ENCODE measurements at regions not wholly inside any gene's neighbourhood (a gene's known extent, or its start where the extent isn't known, plus 50 kb on each side); places are given as distances from the start of the nearest gene placed in this dataset.

- no peak for DNase-seq
- Histone ChIP-seq H3K23ac (ENCODE audit: low read length in 2 of 2) (no peak overlapping the region), H2BK120ac (ENCODE audit: low read depth, low read length) (no peak overlapping the region), H3K79me1 (replicated peaks; ENCODE audit: low read length, poor library complexity, severe bottlenecking) (no peaks in the 10 kb centered on the region), H3K9me3 (ENCODE audit: control insufficient read depth, low read length) (no peaks in the 10 kb centered on the region), H3K4ac (ENCODE audit: low read depth in 1 of 2, low read length in 2 of 2) (no peak overlapping the region), H4K91ac (ENCODE audit: low read length) (no peak overlapping the region), H2AFZ (ENCODE audit: low read depth, low read length) (no peak overlapping the region), H3K14ac (ENCODE audit: low read length in 2 of 2) (no peak overlapping the region), H2BK5ac (ENCODE audit: low read depth, low read length, poor library complexity, severe bottlenecking) (no peak overlapping the region), H3K36me3 (ENCODE audit: control insufficient read depth in 1 of 2, insufficient read depth in 2 of 2, low read depth in 1 of 2, low read length in 2 of 2) (no peaks in the 10 kb centered on the region), H3K9ac (ENCODE audit: low read length) (no peak overlapping the region), H3K4me2 (ENCODE audit: low read length, poor library complexity, severe bottlenecking) (no peak overlapping the region), H3K18ac (ENCODE audit: low read depth in 1 of 2, low read length in 2 of 2) (no peak overlapping the region), H4K8ac (ENCODE audit: low read length) (no peak overlapping the region), H3K27ac (ENCODE audit: low read length, poor library complexity, severe bottlenecking) (no peak overlapping the region), H2BK12ac (ENCODE audit: low read length in 2 of 2) (no peak overlapping the region), H3K27me3 (ENCODE audit: control insufficient read depth in 1 of 2, insufficient read depth in 1 of 2, low read length in 2 of 2) (peaks cover 28 to 30% of the 10 kb centered on the region in 2 experiments), H3K4me1 (ENCODE audit: control insufficient read depth, insufficient read depth, low read depth, low read length) (no peaks in the 10 kb centered on the region), H2AK5ac (ENCODE audit: low read length, severe bottlenecking) (no peak overlapping the region), H2BK15ac (ENCODE audit: low read depth, poor library complexity, severe bottlenecking) (no peak overlapping the region), H3K4me3 (ENCODE audit: insufficient read depth in 1 of 2, low read depth in 1 of 2, low read length in 2 of 2) (no peak overlapping the region)
- WGBS: 33% methylated on average over 1 of the region's 3 CpGs
Observed at GRCh38 chr2:200725596-200725995, 86.1 kb upstream of the BZW1 start.

DNA sequence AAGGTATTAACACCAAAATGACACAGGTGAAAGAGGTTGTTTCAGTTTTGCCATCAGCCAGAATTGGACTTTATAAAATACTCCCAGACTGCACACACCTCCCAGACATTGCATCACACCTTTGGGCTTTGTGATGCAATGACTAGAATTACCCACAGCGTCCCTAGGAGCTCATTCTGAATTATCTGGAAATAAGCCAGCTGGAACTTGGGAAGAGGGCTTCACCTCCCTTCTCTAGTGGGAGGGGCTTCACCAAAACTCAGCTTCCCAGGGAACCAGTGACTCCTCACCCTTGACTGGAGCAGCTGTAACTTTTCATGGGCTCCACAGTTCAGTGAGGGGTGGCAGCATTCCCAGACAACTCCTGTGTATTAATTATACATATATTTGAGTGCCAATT lies 83.1 kb upstream of the BZW1 start:
- Histone ChIP-seq H3K23ac (ENCODE audit: low read length in 2 of 2) (no peak overlapping the region), H2AK5ac (ENCODE audit: low read length, severe bottlenecking) (no peak overlapping the region), H3K9me3 (ENCODE audit: control insufficient read depth, low read length) (no peaks in the 10 kb centered on the region), H3K14ac (ENCODE audit: low read length in 2 of 2) (no peak overlapping the region), H3K36me3 (ENCODE audit: control insufficient read depth in 1 of 2, insufficient read depth in 2 of 2, low read depth in 1 of 2, low read length in 2 of 2) (no peaks in the 10 kb centered on the region), H3K27me3 (ENCODE audit: control insufficient read depth in 1 of 2, insufficient read depth in 1 of 2, low read length in 2 of 2) (peaks cover 28 to 31% of the 10 kb centered on the region in 2 experiments), H3K4me2 (ENCODE audit: low read length, poor library complexity, severe bottlenecking) (no peak overlapping the region), H2BK120ac (ENCODE audit: low read depth, low read length) (no peak overlapping the region), H4K91ac (ENCODE audit: low read length) (no peak overlapping the region), H4K8ac (ENCODE audit: low read length) (no peak overlapping the region), H3K9ac (ENCODE audit: low read length) (no peak overlapping the region), H3K4me1 (ENCODE audit: control insufficient read depth, insufficient read depth, low read depth, low read length) (no peaks in the 10 kb centered on the region), H3K4me3 (ENCODE audit: insufficient read depth in 1 of 2, low read depth in 1 of 2, low read length in 2 of 2) (no peak overlapping the region), H3K27ac (ENCODE audit: low read length, poor library complexity, severe bottlenecking) (no peak overlapping the region), H2BK12ac (ENCODE audit: low read length in 2 of 2) (no peak overlapping the region), H2AFZ (ENCODE audit: low read depth, low read length) (no peak overlapping the region), H2BK5ac (ENCODE audit: low read depth, low read length, poor library complexity, severe bottlenecking) (no peak overlapping the region), H3K79me1 (replicated peaks; ENCODE audit: low read length, poor library complexity, severe bottlenecking) (no peaks in the 10 kb centered on the region), H3K4ac (ENCODE audit: low read depth in 1 of 2, low read length in 2 of 2) (no peak overlapping the region), H3K18ac (ENCODE audit: low read depth in 1 of 2, low read length in 2 of 2) (no peak overlapping the region), H2BK15ac (ENCODE audit: low read depth, poor library complexity, severe bottlenecking) (no peak overlapping the region)
- peak; percentile 12 for DNase-seq
- 68% methylated on average over 1 of the region's 1 CpG for WGBS

- H3K79me1 ChIP-seq (replicated peaks; ENCODE audit: low read length, poor library complexity, severe bottlenecking): no peaks in the 10 kb centered on the region
- H3K36me3 ChIP-seq (ENCODE audit: control insufficient read depth in 1 of 2, insufficient read depth in 2 of 2, low read depth in 1 of 2, low read length in 2 of 2): no peaks in the 10 kb centered on the region
- H3K9ac ChIP-seq (ENCODE audit: low read length): no peak overlapping the region
- H2BK5ac ChIP-seq (ENCODE audit: low read depth, low read length, poor library complexity, severe bottlenecking): no peak overlapping the region
- H3K27me3 ChIP-seq (ENCODE audit: control insufficient read depth in 1 of 2, insufficient read depth in 1 of 2, low read length in 2 of 2): peaks cover 12 to 16% of the 10 kb centered on the region in 2 experiments
- DNase-seq: no peak
- no peak overlapping the region for H2AFZ ChIP-seq (ENCODE audit: low read depth, low read length)
- no peaks in the 10 kb centered on the region for H3K9me3 ChIP-seq (ENCODE audit: control insufficient read depth, low read length)
- no peak overlapping the region for H3K18ac ChIP-seq (ENCODE audit: low read depth in 1 of 2, low read length in 2 of 2)
- no peak overlapping the region for H2BK12ac ChIP-seq (ENCODE audit: low read length in 2 of 2)
- H4K8ac ChIP-seq (ENCODE audit: low read length): no peak overlapping the region
- H2AK5ac ChIP-seq (ENCODE audit: low read length, severe bottlenecking): no peak overlapping the region
- no peak overlapping the region for H3K27ac ChIP-seq (ENCODE audit: low read length, poor library complexity, severe bottlenecking)
- no peak overlapping the region for H3K23ac ChIP-seq (ENCODE audit: low read length in 2 of 2)
- H2BK15ac ChIP-seq (ENCODE audit: low read depth, poor library complexity, severe bottlenecking): no peak overlapping the region
- no peak overlapping the region for H3K4me3 ChIP-seq (ENCODE audit: insufficient read depth in 1 of 2, low read depth in 1 of 2, low read length in 2 of 2)
- H3K4me1 ChIP-seq (ENCODE audit: control insufficient read depth, insufficient read depth, low read depth, low read length): no peaks in the 10 kb centered on the region
- H4K91ac ChIP-seq (ENCODE audit: low read length): no peak overlapping the region
- H3K4me2 ChIP-seq (ENCODE audit: low read length, poor library complexity, severe bottlenecking): no peak overlapping the region
- H2BK120ac ChIP-seq (ENCODE audit: low read depth, low read length): no peak overlapping the region
- 71% methylated on average over 2 of the region's 2 CpGs for WGBS
- H3K4ac ChIP-seq (ENCODE audit: low read depth in 1 of 2, low read length in 2 of 2): no peak overlapping the region
- H3K14ac ChIP-seq (ENCODE audit: low read length in 2 of 2): no peak overlapping the region
Observed at GRCh38 chr2:200730302-200730701, 81.4 kb upstream of the BZW1 start.

DNA sequence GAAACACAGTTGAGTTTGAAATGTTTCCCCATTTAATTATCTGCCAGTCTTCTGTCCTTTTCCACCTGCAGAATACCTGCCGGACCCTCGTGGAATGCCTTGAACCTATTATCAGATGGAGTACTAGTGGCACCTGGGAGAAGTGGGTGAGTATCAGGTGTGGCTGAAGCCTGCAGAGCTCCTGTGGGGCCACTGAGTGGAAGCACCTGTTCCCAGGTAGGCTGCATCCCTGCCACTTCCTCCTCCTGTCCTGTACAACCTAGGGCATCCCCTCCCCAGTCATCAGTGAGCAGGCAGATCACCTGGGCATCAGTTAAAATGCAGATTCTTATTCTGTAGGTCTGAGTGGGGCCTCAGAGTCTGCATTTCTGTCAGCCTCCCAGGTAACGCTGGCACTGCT lies 80.8 kb upstream of the BZW1 start:
- H3K79me1 ChIP-seq (replicated peaks; ENCODE audit: low read length, poor library complexity, severe bottlenecking): no peaks in the 10 kb centered on the region
- H2BK5ac ChIP-seq (ENCODE audit: low read depth, low read length, poor library complexity, severe bottlenecking): no peak overlapping the region
- no peaks in the 10 kb centered on the region for H3K9me3 ChIP-seq (ENCODE audit: control insufficient read depth, low read length)
- no peak overlapping the region for H3K4me2 ChIP-seq (ENCODE audit: low read length, poor library complexity, severe bottlenecking)
- H3K4me1 ChIP-seq (ENCODE audit: control insufficient read depth, insufficient read depth, low read depth, low read length): no peaks in the 10 kb centered on the region
- DNase-seq: no peak
- no peak overlapping the region for H4K91ac ChIP-seq (ENCODE audit: low read length)
- no peak overlapping the region for H2AK5ac ChIP-seq (ENCODE audit: low read length, severe bottlenecking)
- no peak overlapping the region for H3K9ac ChIP-seq (ENCODE audit: low read length)
- H3K4ac ChIP-seq (ENCODE audit: low read depth in 1 of 2, low read length in 2 of 2): no peak overlapping the region
- H2BK12ac ChIP-seq (ENCODE audit: low read length in 2 of 2): no peak overlapping the region
- no peak overlapping the region for H2AFZ ChIP-seq (ENCODE audit: low read depth, low read length)
- no peak overlapping the region for H3K14ac ChIP-seq (ENCODE audit: low read length in 2 of 2)
- WGBS: 94% methylated on average over 3 of the region's 3 CpGs
- no peak overlapping the region for H2BK120ac ChIP-seq (ENCODE audit: low read depth, low read length)
- no peaks in the 10 kb centered on the region for H3K36me3 ChIP-seq (ENCODE audit: control insufficient read depth in 1 of 2, insufficient read depth in 2 of 2, low read depth in 1 of 2, low read length in 2 of 2)
- H3K27me3 ChIP-seq (ENCODE audit: control insufficient read depth in 1 of 2, insufficient read depth in 1 of 2, low read length in 2 of 2): peaks cover 5 to 9% of the 10 kb centered on the region in 2 experiments
- H2BK15ac ChIP-seq (ENCODE audit: low read depth, poor library complexity, severe bottlenecking): no peak overlapping the region
- H3K18ac ChIP-seq (ENCODE audit: low read depth in 1 of 2, low read length in 2 of 2): no peak overlapping the region
- no peak overlapping the region for H3K4me3 ChIP-seq (ENCODE audit: insufficient read depth in 1 of 2, low read depth in 1 of 2, low read length in 2 of 2)
- H3K27ac ChIP-seq (ENCODE audit: low read length, poor library complexity, severe bottlenecking): no peak overlapping the region
- H4K8ac ChIP-seq (ENCODE audit: low read length): no peak overlapping the region
- H3K23ac ChIP-seq (ENCODE audit: low read length in 2 of 2): no peak overlapping the region
